Loucy (cell line): ENCODE measurements at regions not wholly inside any gene's neighbourhood (a gene's known extent, or its start where the extent isn't known, plus 50 kb on each side); places are given as distances from the start of the nearest gene placed in this dataset.

Experiments used
- H2AFZ ChIP-seq: fragments of 200-600 bp; sonication (generic); 2 replicates; pipeline ENCODE4 v1.6.0; 2016; ENCODE audit warnings: antibody characterized with exemption, mild to moderate bottlenecking, low read length, moderate library complexity
- H3F3A ChIP-seq: fragments of 200-600 bp; 2 replicates; pipeline ENCODE4 v1.6.0; 2016; ENCODE audit warnings: antibody characterized with exemption, low read depth, mild to moderate bottlenecking
- H3K27me3 ChIP-seq: fragments of 200-600 bp; sonication (generic); 2 replicates; pipeline ENCODE4 v1.6.1; 2014; ENCODE audit warnings: low read length, mild to moderate bottlenecking; ENCODE audit not compliant: insufficient read depth, poor library complexity, severe bottlenecking
- H3K36me3 ChIP-seq: fragments of 200-600 bp; sonication (generic); 2 replicates; pipeline ENCODE4 v1.6.1; 2016; ENCODE audit warnings: low read length; ENCODE audit not compliant: insufficient read depth
- H3K4me1 ChIP-seq: fragments of 200-600 bp; sonication (generic); 2 replicates; pipeline ENCODE4 v1.5.1; 2014; ENCODE audit warnings: low read length, mild to moderate bottlenecking; ENCODE audit not compliant: insufficient read depth, poor library complexity, severe bottlenecking
- H3K4me2 ChIP-seq: fragments of 200-600 bp; sonication (generic); 2 replicates; pipeline ENCODE4 v1.6.0; 2014; ENCODE audit warnings: antibody characterized with exemption, low read length, low read depth, mild to moderate bottlenecking; ENCODE audit not compliant: poor library complexity, severe bottlenecking
- H3K4me3 ChIP-seq: fragments of 200-600 bp; sonication (generic); 2 replicates; pipeline ENCODE4 v1.5.1; 2014; ENCODE audit warnings: low read length, mild to moderate bottlenecking, mixed read lengths; ENCODE audit not compliant: poor library complexity, severe bottlenecking
- H3K79me2 ChIP-seq: fragments of 200-600 bp; sonication (generic); 2 replicates; pipeline ENCODE4 v1.6.1; 2014; ENCODE audit warnings: low read length; ENCODE audit not compliant: insufficient read depth
- H3K9ac ChIP-seq: fragments of 200-600 bp; sonication (generic); 2 replicates; pipeline ENCODE4 v1.6.0; 2014; ENCODE audit warnings: mild to moderate bottlenecking, low read depth, low read length, moderate library complexity; ENCODE audit not compliant: poor library complexity, severe bottlenecking
- H3K9me2 ChIP-seq: fragments of 200-600 bp; sonication (generic); replicated peaks from 2 replicates; pipeline ENCODE4 v1.6.1; 2016; ENCODE audit warnings: low read depth, low read length, mixed read lengths
- H3K9me3 ChIP-seq: fragments of 200-600 bp; sonication (generic); 2 replicates; pipeline ENCODE4 v1.6.1; 2014; ENCODE audit warnings: mild to moderate bottlenecking, antibody characterized with exemption, low read length, low read depth; ENCODE audit not compliant: insufficient read depth
- H4K20me1 ChIP-seq: fragments of 200-600 bp; sonication (generic); 2 replicates; pipeline ENCODE4 v1.6.0; 2014; ENCODE audit warnings: antibody characterized with exemption, low read length, mild to moderate bottlenecking; ENCODE audit not compliant: insufficient read depth, poor library complexity, severe bottlenecking
- EZH2phosphoT487 ChIP-seq: fragments of 200-600 bp; IDR thresholded peaks from 2 replicates; pipeline ENCODE4 v1.6.1; 2018; ENCODE audit warnings: antibody characterized with exemption, mild to moderate bottlenecking, moderate library complexity, borderline replicate concordance
- TF ChIP-seq, protein P1 (sequence below): fragments of 200-600 bp; sonication (generic); conservative IDR thresholded peaks from 2 replicates; pipeline ENCODE4 v1.5.1; 2014; ENCODE audit warnings: mild to moderate bottlenecking, antibody characterized with exemption, low read length

DNA sequence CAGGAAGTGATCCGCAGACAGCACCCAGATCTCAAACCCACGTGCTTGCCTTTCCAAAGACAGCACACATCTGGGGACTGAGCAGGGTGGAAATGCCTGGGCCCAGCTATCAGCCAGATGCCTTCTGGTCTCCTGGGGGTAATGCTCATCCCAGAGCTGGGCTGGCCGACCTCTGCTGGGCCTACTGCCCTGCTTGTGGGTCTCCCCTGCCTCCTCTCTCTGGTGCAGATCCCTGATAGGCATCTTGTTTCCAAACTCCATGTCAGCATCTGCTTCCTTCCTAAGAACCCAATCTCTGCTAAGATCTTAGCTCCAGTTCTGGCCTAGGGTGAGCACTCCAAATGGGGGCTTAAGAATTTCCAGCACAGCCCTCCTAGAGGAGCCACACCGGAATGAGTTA lies 1043.0 kb downstream of the VRK1 start:
- H3K9me3 ChIP-seq, result no peaks in the 10 kb centered on the region
- no peak overlapping the region for H3K4me3 ChIP-seq
- H3K9ac ChIP-seq, result no peak overlapping the region
- TF ChIP-seq EZH2phosphoT487, result no peak
- no peaks in the 10 kb centered on the region for H3K4me1 ChIP-seq
- H2AFZ ChIP-seq, result no peak overlapping the region
- no peak overlapping the region for H3K4me2 ChIP-seq
- no peaks in the 10 kb centered on the region for H3K79me2 ChIP-seq
- no peaks in the 10 kb centered on the region for H4K20me1 ChIP-seq
- H3K27me3 ChIP-seq, result no peaks in the 10 kb centered on the region
- H3F3A ChIP-seq, result no peaks in the 10 kb centered on the region
- no peaks in the 10 kb centered on the region for H3K36me3 ChIP-seq
- H3K9me2 ChIP-seq, result no peaks in the 10 kb centered on the region

DNA sequence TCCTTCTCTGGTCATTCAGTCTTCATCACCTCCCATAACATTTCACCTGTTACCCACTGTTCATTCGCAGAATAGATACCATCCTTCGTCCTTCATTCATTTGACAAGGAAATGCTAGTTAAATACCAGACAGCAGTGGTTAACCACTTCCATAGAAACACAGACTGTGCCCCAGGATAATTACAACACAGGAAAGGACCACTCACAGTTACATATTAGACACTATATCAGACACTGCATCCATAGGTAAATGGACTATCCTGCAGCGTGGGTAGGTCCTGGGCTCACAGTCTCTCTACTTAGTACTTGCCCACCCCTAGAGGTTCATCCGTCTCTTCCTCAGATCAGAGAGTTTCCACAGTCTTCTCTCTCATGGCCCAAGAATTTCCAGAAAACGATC lies 1044.6 kb downstream of the VRK1 start:
- H3K9ac ChIP-seq, result no peak overlapping the region
- no peak for TF ChIP-seq EZH2phosphoT487
- TF ChIP-seq, protein P1, sequence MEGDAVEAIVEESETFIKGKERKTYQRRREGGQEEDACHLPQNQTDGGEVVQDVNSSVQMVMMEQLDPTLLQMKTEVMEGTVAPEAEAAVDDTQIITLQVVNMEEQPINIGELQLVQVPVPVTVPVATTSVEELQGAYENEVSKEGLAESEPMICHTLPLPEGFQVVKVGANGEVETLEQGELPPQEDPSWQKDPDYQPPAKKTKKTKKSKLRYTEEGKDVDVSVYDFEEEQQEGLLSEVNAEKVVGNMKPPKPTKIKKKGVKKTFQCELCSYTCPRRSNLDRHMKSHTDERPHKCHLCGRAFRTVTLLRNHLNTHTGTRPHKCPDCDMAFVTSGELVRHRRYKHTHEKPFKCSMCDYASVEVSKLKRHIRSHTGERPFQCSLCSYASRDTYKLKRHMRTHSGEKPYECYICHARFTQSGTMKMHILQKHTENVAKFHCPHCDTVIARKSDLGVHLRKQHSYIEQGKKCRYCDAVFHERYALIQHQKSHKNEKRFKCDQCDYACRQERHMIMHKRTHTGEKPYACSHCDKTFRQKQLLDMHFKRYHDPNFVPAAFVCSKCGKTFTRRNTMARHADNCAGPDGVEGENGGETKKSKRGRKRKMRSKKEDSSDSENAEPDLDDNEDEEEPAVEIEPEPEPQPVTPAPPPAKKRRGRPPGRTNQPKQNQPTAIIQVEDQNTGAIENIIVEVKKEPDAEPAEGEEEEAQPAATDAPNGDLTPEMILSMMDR, result no peak

DNA sequence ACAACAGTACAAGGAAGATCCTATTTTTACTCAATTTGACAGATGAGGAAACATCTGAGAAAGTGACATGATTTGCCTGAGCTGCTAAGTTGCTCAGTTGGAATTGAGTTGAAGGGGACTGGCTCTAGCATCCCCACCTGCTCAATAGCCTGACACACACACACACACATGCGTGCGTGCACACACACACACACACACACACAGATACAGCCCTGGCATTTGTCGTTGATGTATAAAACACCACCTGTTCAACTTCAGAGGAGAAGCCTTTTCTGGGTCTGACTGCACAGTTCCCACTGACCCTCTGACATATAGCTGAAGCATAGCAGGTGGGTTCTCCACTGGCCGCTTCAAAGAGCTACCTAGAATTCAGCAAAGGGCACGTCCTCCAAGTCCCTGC lies 1045.9 kb downstream of the VRK1 start:
- TF ChIP-seq, protein P1, result no peak
- TF ChIP-seq EZH2phosphoT487, result no peak
- H4K20me1 ChIP-seq, result no peaks in the 10 kb centered on the region
- H3K9ac ChIP-seq, result no peak overlapping the region
- H3K9me3 ChIP-seq, result no peaks in the 10 kb centered on the region
- no peaks in the 10 kb centered on the region for H3K9me2 ChIP-seq
- no peaks in the 10 kb centered on the region for H3K36me3 ChIP-seq
- H3F3A ChIP-seq, result no peaks in the 10 kb centered on the region
- no peak overlapping the region for H3K4me2 ChIP-seq
- no peaks in the 10 kb centered on the region for H3K79me2 ChIP-seq
- no peaks in the 10 kb centered on the region for H3K4me1 ChIP-seq
- H3K4me3 ChIP-seq, result no peak overlapping the region
- no peak overlapping the region for H2AFZ ChIP-seq
- no peaks in the 10 kb centered on the region for H3K27me3 ChIP-seq

More for the DNA sequence above, 1044.6 kb downstream of the VRK1 start:
- H3K36me3 ChIP-seq, result no peaks in the 10 kb centered on the region
- no peak overlapping the region for H2AFZ ChIP-seq
- no peaks in the 10 kb centered on the region for H4K20me1 ChIP-seq
- no peaks in the 10 kb centered on the region for H3K9me2 ChIP-seq
- H3K4me3 ChIP-seq, result no peak overlapping the region
- H3K4me1 ChIP-seq, result no peaks in the 10 kb centered on the region
- H3K9me3 ChIP-seq, result no peaks in the 10 kb centered on the region
- no peaks in the 10 kb centered on the region for H3F3A ChIP-seq
- H3K79me2 ChIP-seq, result no peaks in the 10 kb centered on the region
- no peaks in the 10 kb centered on the region for H3K27me3 ChIP-seq
- H3K4me2 ChIP-seq, result no peak overlapping the region

DNA sequence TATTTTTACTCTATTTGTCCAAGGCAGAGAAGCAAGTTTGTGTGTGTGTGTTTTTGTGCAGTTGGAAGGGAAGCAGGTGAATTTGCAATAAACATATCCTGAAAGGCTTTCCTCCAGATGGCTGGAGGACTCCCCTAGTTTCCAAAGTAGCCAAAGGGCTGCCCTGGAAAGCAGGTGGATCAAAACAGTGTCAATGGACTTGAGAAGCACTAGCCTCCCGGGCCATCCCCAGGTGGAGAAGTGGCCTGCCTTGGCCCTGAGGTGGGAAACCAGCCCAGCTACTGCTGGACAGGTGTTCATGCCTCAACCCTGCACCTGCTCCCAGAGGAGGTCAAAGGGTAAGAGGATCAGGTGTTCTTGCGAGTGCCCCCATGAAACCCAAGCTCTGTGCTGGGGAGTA lies 1046.9 kb downstream of the VRK1 start:
- Histone ChIP-seq H3K4me1 (no peaks in the 10 kb centered on the region), H3K9me3 (no peaks in the 10 kb centered on the region), H4K20me1 (no peaks in the 10 kb centered on the region), H3K4me2 (no peak overlapping the region), H3K9me2 (no peaks in the 10 kb centered on the region), H3F3A (no peaks in the 10 kb centered on the region), H3K36me3 (no peaks in the 10 kb centered on the region), H3K9ac (no peak overlapping the region), H3K4me3 (no peak overlapping the region), H3K27me3 (no peaks in the 10 kb centered on the region), H3K79me2 (no peaks in the 10 kb centered on the region), H2AFZ (no peak overlapping the region)
- TF ChIP-seq, protein P1, result no peak
- TF ChIP-seq EZH2phosphoT487, result no peak
